H1 (cell line): ENCODE measurements at regions not wholly inside any gene's neighbourhood (a gene's known extent, or its start where the extent isn't known, plus 50 kb on each side); places are given as distances from the start of the nearest gene placed in this dataset.

ENCODE experiments used
- CTCF ChIA-PET: fragments of 300-600 bp; sonication (Branson Sonifier 250); formaldehyde crosslinking; loops from one replicate; lab custom pipeline; 2021; ENCODE audit not compliant: partially characterized antibody; lab: Charles Lee
- POLR2A ChIA-PET: fragments of 300-600 bp; sonication (Branson Sonifier 250); formaldehyde crosslinking; loops from one replicate; lab custom pipeline; 2021; ENCODE audit warnings: inconsistent platforms; ENCODE audit not compliant: partially characterized antibody; lab: Charles Lee
- DNase-seq, 2 experiments: peaks; one replicate each; pipeline versions ENCODE4 v3.0.0 to v3.0.0-alpha.2; 2010 to 2022; ENCODE audit warnings: low spot score in 2 of 2, low read depth in 1 of 2, mixed read lengths in 1 of 2
- FAIRE-seq: peaks from 2 replicates; lab custom pipeline; 2011; peaks lifted over from hg19 to GRCh38; lab: Jason Lieb, UNC
- H2AFZ ChIP-seq: 2 replicates; pipeline ENCODE4 v1.8.1; 2012; ENCODE audit warnings: low read length, inconsistent platforms
- H2AK5ac ChIP-seq: 2 replicates; pipeline ENCODE4 v1.6.1; 2013; ENCODE audit warnings: low read depth, low read length
- H2BK120ac ChIP-seq: replicated peaks from 2 replicates; pipeline ENCODE3; 2013; ENCODE audit warnings: low read depth, low read length, inconsistent platforms
- H2BK12ac ChIP-seq: 2 replicates; pipeline ENCODE4 v1.6.1; 2013; ENCODE audit warnings: low read depth, low read length
- H2BK15ac ChIP-seq: 2 replicates; pipeline ENCODE4 v1.6.1; 2013; ENCODE audit warnings: low read length
- H2BK20ac ChIP-seq: 2 replicates; pipeline ENCODE4 v1.6.1; 2013; ENCODE audit warnings: low read length
- H2BK5ac ChIP-seq: 2 replicates; pipeline ENCODE4 v1.6.1; 2013; ENCODE audit warnings: low read depth, low read length
- H3K14ac ChIP-seq: 2 replicates; pipeline ENCODE4 v1.6.1; 2013; ENCODE audit warnings: inconsistent platforms; ENCODE audit not compliant: insufficient read length
- H3K18ac ChIP-seq: 2 replicates; pipeline ENCODE4 v1.6.1; 2013; ENCODE audit warnings: low read length; ENCODE audit errors: extremely low read depth
- H3K23ac ChIP-seq: 2 replicates; pipeline ENCODE4 v1.6.1; 2013; ENCODE audit warnings: inconsistent platforms; ENCODE audit not compliant: insufficient read length
- H3K23me2 ChIP-seq: 2 replicates; pipeline ENCODE4 v1.6.1; 2013; ENCODE audit warnings: low read depth, low read length
- H3K27ac ChIP-seq: 2 replicates; pipeline ENCODE4 v1.6.1; 2011; ENCODE audit warnings: low read depth, low read length, inconsistent platforms
- H3K27me3 ChIP-seq, 4 experiments: replicated peaks in 1 of 4; 1 replicate in 1 of 4; 2 replicates in 3 of 4; pipeline versions ENCODE4 v1.6.1 to v1.8.1; 2011 to 2013; ENCODE audit warnings: low read length in 3 of 4, mild to moderate bottlenecking in 3 of 4, inconsistent platforms in 2 of 4, mixed read lengths in 2 of 4, moderate library complexity in 1 of 4; ENCODE audit not compliant: control insufficient read depth in 3 of 4, insufficient read depth in 3 of 4; ENCODE audit errors: extremely low read depth in 1 of 4
- H3K36me3 ChIP-seq, 4 experiments: 2 replicates each; pipeline versions ENCODE4 v1.6.1 to v1.8.1; 2011 to 2013; ENCODE audit warnings: mild to moderate bottlenecking in 4 of 4, low read length in 3 of 4, moderate library complexity in 2 of 4, control low read depth in 1 of 4, inconsistent platforms in 1 of 4; ENCODE audit not compliant: insufficient read depth in 4 of 4, control insufficient read depth in 2 of 4
- H3K4ac ChIP-seq: replicated peaks from 2 replicates; pipeline ENCODE3; 2013; ENCODE audit warnings: low read length, low read depth, mixed read lengths, inconsistent platforms; ENCODE audit not compliant: insufficient read length
- H3K4me1 ChIP-seq, 4 experiments: replicated peaks in 1 of 4; 1 replicate in 1 of 4; 2 replicates in 3 of 4; pipeline versions ENCODE4 v1.6.1 to v1.8.1; 2011 to 2013; ENCODE audit warnings: low read length in 3 of 4, inconsistent platforms in 2 of 4, mixed read lengths in 1 of 4; ENCODE audit not compliant: insufficient read depth in 4 of 4, control insufficient read depth in 3 of 4
- H3K4me2 ChIP-seq, 2 experiments: 2 replicates each; pipeline versions ENCODE4 v1.6.1 to v1.8.1; 2011 to 2013; ENCODE audit warnings: low read depth in 2 of 2, low read length in 2 of 2, control low read depth in 1 of 2, inconsistent platforms in 1 of 2, mild to moderate bottlenecking in 1 of 2; ENCODE audit not compliant: insufficient read depth in 1 of 2
- H3K4me3 ChIP-seq, 4 experiments: fragments of 200-600, 300-600 bp in 1 of 4; sonication (generic), shearing (Covaris generic), sonication (Bioruptor Twin) in 1 of 4; 2 replicates each; pipeline versions ENCODE4 v1.5.1 to v1.8.1; 2011 to 2016; ENCODE audit warnings: low read length in 4 of 4, low read depth in 3 of 4, control low read depth in 2 of 4, inconsistent platforms in 2 of 4, mild to moderate bottlenecking in 2 of 4, mixed read lengths in 1 of 4, moderate library complexity in 1 of 4; ENCODE audit not compliant: insufficient read depth in 2 of 4; ENCODE audit errors: extremely low read depth in 1 of 4
- H3K56ac ChIP-seq: replicated peaks from 2 replicates; pipeline ENCODE3; 2013; ENCODE audit warnings: low read depth, mild to moderate bottlenecking, mixed read lengths, low read length, inconsistent platforms; ENCODE audit not compliant: insufficient read length
- H3K79me1 ChIP-seq: 2 replicates; pipeline ENCODE4 v1.6.1; 2013; ENCODE audit warnings: low read depth, low read length, control low read depth
- H3K79me2 ChIP-seq, 2 experiments: 2 replicates each; pipeline versions ENCODE4 v1.6.1 to v1.8.1; 2012 to 2013; ENCODE audit warnings: low read length in 2 of 2, mild to moderate bottlenecking in 2 of 2, inconsistent platforms in 1 of 2; ENCODE audit not compliant: insufficient read depth in 2 of 2, control insufficient read depth in 1 of 2
- H3K9ac ChIP-seq, 4 experiments: replicated peaks in 1 of 4; 1 replicate in 1 of 4; 2 replicates in 3 of 4; pipeline versions ENCODE4 v1.6.1 to v1.8.1; 2011 to 2013; ENCODE audit warnings: low read depth in 3 of 4, low read length in 3 of 4, control low read depth in 2 of 4, mild to moderate bottlenecking in 2 of 4, moderate library complexity in 2 of 4, inconsistent platforms in 1 of 4; ENCODE audit errors: extremely low read depth in 1 of 4
- H3K9me3 ChIP-seq, 2 experiments: 2 replicates each; pipeline versions ENCODE4 v1.6.1 to v1.8.1; 2012 to 2013; ENCODE audit warnings: mild to moderate bottlenecking in 2 of 2, moderate library complexity in 2 of 2, control low read depth in 1 of 2, inconsistent platforms in 1 of 2, low read depth in 1 of 2, low read length in 1 of 2, mixed read lengths in 1 of 2; ENCODE audit not compliant: insufficient read depth in 2 of 2
- H4K20me1 ChIP-seq, 2 experiments: replicated peaks in 1 of 2; 2 replicates each; pipeline versions ENCODE3 to v1.8.1; 2011 to 2013; ENCODE audit warnings: inconsistent platforms in 2 of 2, low read length in 2 of 2, mild to moderate bottlenecking in 1 of 2; ENCODE audit not compliant: insufficient read depth in 2 of 2, control insufficient read depth in 1 of 2
- H4K5ac ChIP-seq: 2 replicates; pipeline ENCODE4 v1.6.1; 2013; ENCODE audit warnings: low read length, low read depth, mixed read lengths, inconsistent platforms; ENCODE audit not compliant: insufficient read length
- H4K8ac ChIP-seq: 2 replicates; pipeline ENCODE4 v1.8.0; 2013; ENCODE audit warnings: mild to moderate bottlenecking, moderate library complexity, low read length, inconsistent platforms; ENCODE audit not compliant: insufficient read depth; ENCODE audit errors: extremely low read depth
- H4K91ac ChIP-seq: replicated peaks from 2 replicates; pipeline ENCODE3; 2013; ENCODE audit warnings: low read length, mixed read lengths, inconsistent platforms; ENCODE audit not compliant: insufficient read length
- SIX5 ChIP-seq: IDR thresholded peaks from 2 replicates; pipeline ENCODE4 v1.6.1; 2011; ENCODE audit warnings: mild to moderate bottlenecking, low read depth, low read length

- Histone ChIP-seq H4K20me1 (no peaks in the 10 kb centered on the region), H2BK20ac (no peak overlapping the region), H3K18ac (no peak overlapping the region), H3K79me1 (no peaks in the 10 kb centered on the region), H3K4me1 (no peaks in the 10 kb centered on the region), H3K9me3 (no peaks in the 10 kb centered on the region), H3K4me3 (no peak overlapping the region), H3K4ac (no peak overlapping the region), H3K4me2 (no peak overlapping the region), H3K9ac (no peak overlapping the region), H2AFZ (0 out of 2 replicates have a peak overlapping the region, but pooled peaks have one; percentile 14), H3K79me2 (no peaks in the 10 kb centered on the region), H3K27me3 (no peaks in the 10 kb centered on the region), H4K8ac (no peak overlapping the region)
- POLR2A ChIA-PET: no interaction called here
- no peak for DNase-seq
- CTCF ChIA-PET: no interaction called here
- no peak for FAIRE-seq
- no peak for TF ChIP-seq SIX5
- TF ChIP-seq, all 59 proteins: peak for 0
- H2BK15ac ChIP-seq: no peak overlapping the region
- no peak overlapping the region for H3K23ac ChIP-seq
- no peak overlapping the region for H3K27ac ChIP-seq
- H3K36me3 ChIP-seq: no peaks in the 10 kb centered on the region
- no peak overlapping the region for H2AK5ac ChIP-seq
- H3K23me2 ChIP-seq: no peaks in the 10 kb centered on the region
- H2BK12ac ChIP-seq: no peak overlapping the region
- H2BK5ac ChIP-seq: no peak overlapping the region
- H4K5ac ChIP-seq: no peak overlapping the region
- H3K14ac ChIP-seq: no peak overlapping the region
- H4K91ac ChIP-seq: no peak overlapping the region
- H3K56ac ChIP-seq: no peak overlapping the region
- no peak overlapping the region for H2BK120ac ChIP-seq
Observed at GRCh38 chr6:50271817-50272216, 222.1 kb upstream of the DEFB112 start.
